Hematopoietic multipotent progenitor cell treated with erythropoietin and hydrocortisone succinate and interleukin-3 and kit ligand, for 4 days (in vitro differentiated cells): ENCODE measurements at regions not wholly inside any gene's neighbourhood (a gene's known extent, or its start where the extent isn't known, plus 50 kb on each side); places are given as distances from the start of the nearest gene placed in this dataset.
"Not testable (repeated sequence)": the region's sequence is repeated elsewhere in the genome, so short reads cannot be mapped to it uniquely, and the experiment has no call there.

ENCODE experiments used
- DNase-seq: peaks from one replicate; pipeline ENCODE4 v3.0.0-alpha.2; 2015

- no peak for DNase-seq
Observed at GRCh38 chr5:90284375-90284774, 125.2 kb downstream of the CETN3 start.

GRCh38 chr5:90279091-90279490 lies 130.5 kb downstream of the CETN3 start:
- no peak for DNase-seq

DNA sequence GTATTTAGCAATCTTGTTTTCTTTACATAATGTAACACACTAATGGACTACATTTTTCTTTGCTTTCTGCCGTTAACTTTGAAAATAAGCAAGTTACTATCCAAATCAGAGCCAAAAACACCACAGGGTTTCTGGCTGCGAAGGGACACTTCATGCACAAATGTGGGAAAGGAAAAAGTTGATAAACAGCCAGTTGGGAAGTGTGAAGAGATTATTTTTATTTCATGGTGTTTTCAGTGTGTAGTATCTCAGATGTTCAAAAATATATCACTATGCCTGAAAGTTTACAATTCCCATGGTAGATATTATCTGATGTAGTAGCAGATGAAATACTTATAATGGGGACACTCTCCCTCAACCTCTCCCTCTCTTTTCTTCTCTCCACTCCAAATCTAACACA lies 135.3 kb downstream of the CETN3 start:
- no peak for DNase-seq

DNA sequence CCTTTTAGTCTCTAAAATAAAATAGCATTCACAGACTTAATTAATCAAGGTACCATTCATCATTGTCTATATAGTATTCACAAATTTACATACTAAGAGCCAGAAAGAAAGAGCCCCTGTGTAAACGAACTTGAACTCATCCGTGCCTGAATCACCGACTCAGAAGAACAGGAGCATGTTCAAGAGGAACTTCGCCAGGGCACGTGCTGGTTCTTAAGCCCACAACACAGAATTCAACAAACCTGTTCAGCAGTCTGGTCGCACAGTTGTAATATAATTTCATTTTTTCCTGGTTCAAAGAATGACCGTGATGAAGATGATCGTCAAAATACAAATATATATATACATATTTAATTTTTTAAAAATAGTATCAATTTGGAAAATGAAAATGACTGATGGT lies 141.9 kb downstream of the CETN3 start:
- DNase-seq: no peak

DNA sequence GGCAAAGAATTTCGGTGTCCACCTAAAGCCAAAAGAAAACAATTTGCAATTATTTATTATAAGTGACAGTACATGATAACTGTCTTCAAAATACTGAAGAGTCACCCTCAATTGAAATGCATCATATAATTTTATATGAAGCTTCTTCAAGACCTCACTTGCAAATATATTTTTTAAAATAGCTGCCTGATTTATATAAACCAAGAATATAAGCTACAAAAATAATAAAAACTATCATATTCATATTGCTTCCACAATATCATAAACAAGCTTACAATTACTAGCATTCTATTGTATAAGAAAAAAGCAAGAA lies 144.1 kb downstream of the CETN3 start:
- DNase-seq: no peak

DNA sequence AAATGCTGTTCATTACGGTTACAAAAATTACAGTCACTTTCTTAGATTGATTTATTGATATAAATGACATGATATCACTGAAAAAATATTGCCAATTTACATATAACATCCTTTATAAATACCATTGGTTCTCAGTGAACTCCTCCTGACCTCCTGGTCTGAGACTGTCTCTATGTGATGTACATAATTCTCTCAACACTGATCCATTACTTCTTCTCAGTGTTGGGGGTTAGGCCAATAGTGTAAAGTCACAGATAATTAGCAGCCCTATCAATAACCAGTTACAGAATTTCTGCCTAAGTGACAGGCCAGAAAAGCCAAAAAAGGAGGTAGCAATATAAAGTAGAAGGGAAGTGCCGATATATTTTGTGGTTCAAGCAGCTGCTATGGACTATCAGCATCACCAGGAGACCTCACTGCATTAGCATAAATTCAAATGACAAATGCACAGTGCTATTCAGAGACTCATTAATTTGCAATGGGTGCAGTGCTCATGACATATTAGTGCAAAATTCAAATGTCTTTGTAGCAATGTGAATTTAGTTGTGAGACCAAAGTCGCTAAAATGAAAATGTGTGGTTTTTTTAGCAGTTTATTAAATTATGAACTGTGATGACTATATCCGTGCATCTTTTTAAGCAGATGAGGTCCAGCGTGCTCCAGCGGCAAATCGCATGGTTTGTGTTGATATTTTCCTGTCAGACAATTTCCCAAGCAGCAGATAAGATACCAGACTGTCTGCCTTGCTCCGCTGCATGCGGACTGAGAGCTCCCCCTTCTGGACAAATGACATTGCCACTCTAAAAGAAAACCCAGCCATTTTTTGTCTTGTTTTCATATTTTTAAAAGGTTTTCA lies 144.6 kb downstream of the CETN3 start:
- DNase-seq: peak; percentile 86

DNA sequence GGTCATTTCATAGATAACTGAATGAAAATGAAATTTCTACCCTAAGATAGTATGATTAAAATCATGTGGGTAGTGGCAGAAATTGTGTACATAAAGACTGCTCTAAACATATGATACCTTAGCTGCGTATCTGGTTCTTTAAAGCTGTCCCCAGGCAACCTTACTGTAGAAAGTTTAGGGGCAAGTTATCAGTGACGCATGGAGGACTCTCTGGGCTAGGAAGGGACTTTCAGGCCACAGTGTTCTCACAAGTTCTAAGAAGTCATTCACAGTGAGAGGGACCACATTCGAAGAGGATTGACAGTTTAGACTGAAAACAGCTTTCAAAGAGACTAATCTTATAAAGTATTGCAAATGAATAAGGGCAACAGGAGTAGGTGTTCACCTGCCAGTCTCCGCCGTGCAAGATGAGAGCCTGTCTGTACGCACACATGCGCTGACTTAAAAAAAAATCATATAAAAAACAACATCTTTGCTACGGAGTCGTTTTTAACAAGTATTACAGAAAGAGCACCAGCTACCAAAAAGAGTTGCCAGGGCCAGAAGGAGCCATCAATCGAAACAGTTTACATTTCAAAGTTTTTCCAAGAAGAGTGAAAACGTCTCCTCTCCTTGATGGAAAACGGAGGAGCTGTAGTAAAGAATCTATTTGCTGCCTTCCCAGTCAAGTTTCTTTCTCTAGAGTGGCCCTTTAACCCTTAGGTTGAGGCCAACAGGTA lies 146.3 kb downstream of the CETN3 start:
- DNase-seq: no peak

- DNase-seq: no peak
Observed at GRCh38 chr5:90251447-90251846, 158.1 kb downstream of the CETN3 start.

- DNase-seq: no peak
Observed at GRCh38 chr5:90248640-90249039, 160.9 kb downstream of the CETN3 start.

- DNase-seq: not testable (repeated sequence)
Observed at GRCh38 chr5:90243848-90244247, 165.7 kb downstream of the CETN3 start.

GRCh38 chr5:90233476-90233875 lies 176.1 kb downstream of the CETN3 start:
- DNase-seq: no peak

- no peak for DNase-seq
Observed at GRCh38 chr5:90231688-90232087, 177.9 kb downstream of the CETN3 start.

GRCh38 chr5:90227683-90228082 lies 181.9 kb downstream of the CETN3 start:
- DNase-seq: no peak

DNA sequence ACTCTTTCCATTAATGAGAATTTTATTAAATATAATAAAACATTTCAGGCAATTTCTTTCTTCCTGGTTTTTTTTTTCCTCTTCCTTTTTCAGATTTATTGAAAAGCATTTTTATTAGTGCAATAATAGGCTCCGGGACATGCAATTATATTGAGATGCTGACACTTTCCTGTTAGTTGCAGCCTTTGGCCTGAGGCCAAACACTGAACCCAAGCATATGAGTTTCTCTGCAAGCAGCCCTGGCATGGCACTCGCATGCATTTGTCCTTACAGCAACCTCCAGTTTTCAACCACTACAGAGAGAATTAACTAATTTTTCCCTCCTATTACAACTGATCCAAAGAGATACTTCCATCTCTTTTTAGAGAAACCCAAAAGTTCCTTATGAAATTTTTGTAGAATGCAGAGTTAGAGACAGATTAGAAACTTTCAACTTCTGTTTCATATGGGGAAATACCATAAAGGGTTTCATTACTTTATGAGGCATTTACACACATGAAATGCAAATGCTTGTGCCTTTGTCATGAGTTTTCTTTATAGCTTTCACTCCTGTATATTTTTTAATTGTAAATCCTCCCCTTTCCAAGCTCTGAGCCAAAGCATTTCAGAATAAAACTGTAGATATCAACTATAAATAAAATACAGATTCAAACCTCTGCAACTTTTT lies 183.0 kb downstream of the CETN3 start:
- DNase-seq: peak; percentile 2

GRCh38 chr5:90224342-90224741 lies 185.2 kb downstream of the CETN3 start:
- DNase-seq: no peak

DNA sequence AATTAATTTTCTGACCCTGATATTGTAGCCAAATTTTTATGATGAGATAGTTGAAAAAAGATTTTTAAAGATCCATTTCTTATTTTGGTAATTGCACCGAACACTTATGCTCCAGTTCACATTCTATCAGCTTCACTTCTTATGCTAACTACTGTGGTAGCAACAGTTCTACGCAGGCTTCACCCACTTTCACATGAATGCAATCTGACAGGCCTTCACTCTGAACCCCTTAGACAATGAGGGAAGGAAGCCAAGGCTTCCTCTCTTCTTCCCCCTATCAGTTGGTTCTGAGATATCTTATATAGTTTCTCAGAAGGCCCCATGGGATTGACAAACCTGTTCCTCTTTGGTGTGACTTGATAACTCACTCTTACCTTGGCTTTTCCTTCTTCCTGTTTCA lies 185.8 kb downstream of the CETN3 start:
- peak; percentile 10 for DNase-seq

GRCh38 chr5:90221951-90222350 lies 187.6 kb downstream of the CETN3 start:
- DNase-seq: no peak

DNA sequence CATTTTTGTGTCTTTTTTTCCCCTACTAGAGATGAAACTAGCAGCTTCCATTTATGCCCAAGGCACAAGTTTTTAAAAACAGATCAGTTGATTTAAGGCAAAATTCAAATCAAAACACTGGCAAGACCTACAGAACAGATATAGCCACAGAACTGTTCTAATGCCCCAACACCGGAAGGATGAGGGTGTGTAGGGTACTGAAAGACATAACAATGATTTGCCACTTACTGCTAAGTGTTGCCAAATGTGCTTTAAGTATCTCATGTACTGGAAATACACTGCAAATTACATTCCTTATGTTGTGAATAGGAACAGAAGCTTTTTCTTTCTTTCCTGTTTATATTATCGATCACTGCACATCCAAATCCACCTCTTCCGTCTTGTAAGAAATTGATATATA lies 189.0 kb downstream of the CETN3 start:
- no peak for DNase-seq

DNA sequence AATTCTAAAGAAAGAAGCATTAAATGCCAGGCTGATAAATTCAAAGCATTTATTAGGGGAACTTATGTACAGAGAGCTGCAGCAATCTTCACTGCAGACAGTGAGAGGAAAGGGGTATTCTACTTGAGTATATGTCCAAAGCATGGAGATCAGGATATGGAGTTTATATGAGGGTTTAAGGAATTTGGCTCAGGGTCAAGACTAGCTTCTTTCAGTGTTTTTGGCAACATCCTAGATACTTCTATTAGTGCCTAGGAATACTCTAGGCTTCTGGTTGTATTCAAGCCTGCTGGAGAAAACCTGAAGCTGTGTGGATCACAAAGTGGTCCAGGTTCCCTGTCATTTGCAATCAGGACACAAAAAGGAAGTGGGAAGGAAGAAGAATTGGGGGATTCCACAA lies 194.6 kb downstream of the CETN3 start:
- DNase-seq: no peak

- DNase-seq: not testable (repeated sequence)
Observed at GRCh38 chr5:90208323-90208722, 201.2 kb downstream of the CETN3 start.

DNA sequence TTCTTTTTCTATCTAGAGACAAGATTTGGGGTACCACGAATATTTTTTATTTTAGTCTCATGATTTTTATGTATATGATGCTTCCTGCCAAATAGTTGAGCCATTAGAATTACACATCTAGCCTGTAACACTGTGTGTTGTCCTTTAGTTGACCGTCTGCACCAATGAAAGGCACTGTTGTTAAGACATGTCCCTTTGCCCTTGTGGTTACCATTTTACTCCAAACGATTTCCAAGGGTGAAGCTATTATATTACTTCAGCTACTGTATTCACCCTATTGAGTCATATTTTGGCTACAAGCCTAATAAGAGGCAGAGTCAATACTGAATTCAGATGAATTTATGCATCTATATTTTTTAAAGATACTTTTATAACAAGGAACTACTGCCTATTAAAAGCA lies 207.6 kb downstream of the CETN3 start:
- DNase-seq: no peak

GRCh38 chr5:90193185-90193822 lies 216.3 kb downstream of the CETN3 start:
- no peak for DNase-seq

GRCh38 chr5:90191352-90192045 lies 218.1 kb downstream of the CETN3 start:
- no peak for DNase-seq
